A673 (cell line): ENCODE measurements at regions not wholly inside any gene's neighbourhood (a gene's known extent, or its start where the extent isn't known, plus 50 kb on each side); places are given as distances from the start of the nearest gene placed in this dataset.

Experiments
- BruUV-seq: library from RNA; stranded (reverse); fragments of 400-500 nt; replicated peaks from 2 replicates; lab custom pipeline; 2021; lab: Mats Ljungman, UMichigan
- CTCF ChIA-PET: fragments of 300-600 bp; sonication (Branson Sonifier 250); formaldehyde crosslinking; loops from one replicate; lab custom pipeline; 2022; ENCODE audit warnings: antibody characterized with exemption; lab: Charles Lee
- POLR2A ChIA-PET: fragments of 300-600 bp; sonication (Branson Sonifier 250); formaldehyde crosslinking; loops from one replicate; lab custom pipeline; 2022; ENCODE audit warnings: antibody characterized with exemption; ENCODE audit not compliant: low non-redundant PET; lab: Charles Lee
- DNase-seq: peaks from one replicate; pipeline ENCODE4 v3.0.0-alpha.2; 2015; ENCODE audit warnings: low spot score
- H3K27ac ChIP-seq: fragments of 200-600 bp; sonication (generic); 2 replicates; pipeline ENCODE4 v1.5.1; 2016; ENCODE audit warnings: mixed run types, low read depth, mild to moderate bottlenecking, mixed read lengths, antibody characterized with exemption, low read length; ENCODE audit not compliant: poor library complexity, severe bottlenecking
- H3K27me3 ChIP-seq: fragments of 200-600 bp; sonication (generic); replicated peaks from 2 replicates; pipeline ENCODE4 v1.6.1; 2017; ENCODE audit warnings: mixed run types, low read depth, mild to moderate bottlenecking, mixed read lengths, antibody characterized with exemption, low read length; ENCODE audit not compliant: insufficient read depth, poor library complexity
- H3K36me3 ChIP-seq: fragments of 200-600 bp; sonication (generic); 2 replicates; pipeline ENCODE4 v1.6.1; 2016; ENCODE audit warnings: mixed run types, mild to moderate bottlenecking, mixed read lengths, antibody characterized with exemption, low read length; ENCODE audit not compliant: insufficient read depth, poor library complexity, severe bottlenecking
- H3K4me1 ChIP-seq: fragments of 200-600 bp; sonication (generic); 2 replicates; pipeline ENCODE4 v1.6.1; 2017; ENCODE audit warnings: mixed run types, mild to moderate bottlenecking, mixed read lengths, antibody characterized with exemption, low read length; ENCODE audit not compliant: insufficient read depth, poor library complexity, severe bottlenecking
- H3K4me3 ChIP-seq: fragments of 200-600 bp; sonication (generic); 2 replicates; pipeline ENCODE4 v1.5.1; 2016; ENCODE audit warnings: low read depth, mixed run types, mild to moderate bottlenecking, mixed read lengths, low read length; ENCODE audit not compliant: poor library complexity, severe bottlenecking
- H3K9me3 ChIP-seq: fragments of 200-600 bp; sonication (generic); 2 replicates; pipeline ENCODE4 v1.6.1; 2016; ENCODE audit warnings: mixed run types, low read depth, mild to moderate bottlenecking, mixed read lengths, antibody characterized with exemption, low read length; ENCODE audit not compliant: poor library complexity, severe bottlenecking
- CTCF ChIP-seq: fragments of 300-800, 200-600 bp; sonication (generic); conservative IDR thresholded peaks from 2 replicates; pipeline ENCODE4 v1.5.1; 2017; ENCODE audit warnings: low read depth, mild to moderate bottlenecking, antibody characterized with exemption, low read length, moderate library complexity, mixed read lengths
- EZH2 ChIP-seq: fragments of 200-600 bp; sonication (generic); IDR thresholded peaks from 2 replicates; pipeline ENCODE4 v1.6.1; 2017; ENCODE audit warnings: borderline replicate concordance, low read depth, mild to moderate bottlenecking, mixed read lengths, antibody characterized with exemption, low read length; ENCODE audit not compliant: poor library complexity, severe bottlenecking
- intact Hi-C: fragments of 100-400 bp; cut with micrococcal nuclease; formaldehyde crosslinking; loops from one replicate; pipeline ENCODE4 v1.10.0; 2022; ENCODE audit not compliant: unreplicated experiment

DNA sequence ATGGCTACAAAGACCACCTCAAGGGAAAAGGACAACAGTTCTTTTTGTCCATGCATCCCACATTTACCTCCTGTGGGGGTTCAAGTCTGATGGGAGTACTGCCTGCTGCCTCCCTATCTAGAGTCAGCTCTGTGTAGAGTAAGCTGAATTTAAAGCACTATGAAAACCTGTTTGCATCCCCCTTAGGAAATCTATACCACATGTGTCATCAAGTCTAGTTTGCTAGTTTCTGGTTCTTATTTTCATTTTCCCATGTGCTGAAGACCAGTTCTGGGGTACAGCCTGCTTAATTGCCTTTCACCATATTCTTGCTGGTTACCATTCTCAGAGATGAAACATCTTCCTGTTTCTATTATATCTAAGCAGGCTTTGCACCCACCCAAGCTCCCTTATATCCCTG, 470.3 kb downstream of the MBD2 start:
- CTCF ChIA-PET, result no interaction called here

GRCh38 chr18:53753601-53754000, 470.9 kb downstream of the MBD2 start:
- no TSS peak for BruUV-seq
- no peak for TF ChIP-seq EZH2
- no peak for TF ChIP-seq CTCF
- Histone ChIP-seq H3K4me3 (no peak overlapping the region), H3K27me3 (no peaks in the 10 kb centered on the region), H3K9me3 (no peaks in the 10 kb centered on the region), H3K4me1 (peaks cover 45% of the 10 kb centered on the region), H3K36me3 (no peaks in the 10 kb centered on the region), H3K27ac (no peak overlapping the region)
- DNase-seq, result peak; percentile 75
- ChIA-PET POLR2A (no interaction called here), CTCF (no interaction called here)
- intact Hi-C loops, result no loop called here

More for the DNA sequence above, 470.3 kb downstream of the MBD2 start:
- no peaks in the 10 kb centered on the region for H3K9me3 ChIP-seq
- intact Hi-C loops, result no loop called here
- H3K4me3 ChIP-seq, result no peak overlapping the region
- TF ChIP-seq CTCF, result no peak
- no peak for TF ChIP-seq EZH2
- DNase-seq, result no peak
- no peak overlapping the region for H3K27ac ChIP-seq
- H3K36me3 ChIP-seq, result no peaks in the 10 kb centered on the region
- POLR2A ChIA-PET, result no interaction called here
- no peaks in the 10 kb centered on the region for H3K27me3 ChIP-seq
- peaks cover 45% of the 10 kb centered on the region for H3K4me1 ChIP-seq
- BruUV-seq, result no TSS peak

DNA sequence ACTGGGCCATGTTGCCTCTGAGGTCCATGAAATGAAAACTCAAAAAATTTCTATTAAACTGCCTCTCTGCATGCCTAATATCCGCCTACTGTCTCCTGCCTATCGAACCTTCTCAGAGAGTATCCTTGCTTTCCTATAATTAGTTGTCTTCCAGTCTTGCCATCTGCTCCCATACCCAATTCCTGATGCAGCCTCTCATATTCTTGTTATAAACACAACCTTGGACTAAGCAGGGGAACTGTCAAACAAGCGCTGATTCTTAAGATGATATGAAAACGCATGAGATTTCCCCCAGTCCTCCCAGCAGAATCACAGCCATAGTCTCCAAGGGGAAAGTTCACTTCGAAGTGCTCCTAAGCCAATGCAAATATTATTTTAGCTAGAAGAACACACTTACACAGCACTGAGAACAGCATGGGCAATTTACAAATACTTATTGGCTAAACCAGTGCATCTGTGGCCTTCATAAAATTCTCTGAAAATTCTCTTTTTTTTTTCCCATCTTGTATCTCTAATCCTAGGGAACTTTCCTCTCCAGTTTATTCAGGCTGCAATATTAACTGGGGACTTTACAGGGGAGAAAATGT, 471.6 kb downstream of the MBD2 start:
- H3K4me1 ChIP-seq, result peaks cover 43% of the 10 kb centered on the region
- TF ChIP-seq CTCF, result no peak
- no peak for TF ChIP-seq EZH2
- H3K36me3 ChIP-seq, result no peaks in the 10 kb centered on the region
- ChIA-PET POLR2A (no interaction called here), CTCF (no interaction called here)
- H3K27ac ChIP-seq, result peak overlapping the region; percentile 32
- intact Hi-C loops, result no loop called here
- no peaks in the 10 kb centered on the region for H3K9me3 ChIP-seq
- H3K27me3 ChIP-seq, result no peaks in the 10 kb centered on the region
- no peak overlapping the region for H3K4me3 ChIP-seq
- BruUV-seq, result no TSS peak
- DNase-seq, result no peak
